T-helper 1 cell (primary cell): ENCODE measurements at regions not wholly inside any gene's neighbourhood (a gene's known extent, or its start where the extent isn't known, plus 50 kb on each side); places are given as distances from the start of the nearest gene placed in this dataset.
A peak's percentile ranks its signal among the peaks of the same experiment; 100 is the strongest.
"Not testable (repeated sequence)": the region's sequence is repeated elsewhere in the genome, so short reads cannot be mapped to it uniquely, and the experiment has no call there.

ENCODE experiments used
- DNase-seq, 5 donors: peaks; one replicate each; pipeline ENCODE4 v3.0.0-alpha.2; 2012 to 2020

- DNase-seq: not testable (repeated sequence)
Measured at GRCh38 chr9:31443630-31444457, 940.6 kb upstream of the ACO1 start.

GRCh38 chr9:31445357-31445756 is 939.1 kb upstream of the ACO1 start:
- DNase-seq: no peak

GRCh38 chr9:31445960-31446359 is 938.5 kb upstream of the ACO1 start:
- DNase-seq: no peak

- no peak for DNase-seq
Measured at GRCh38 chr9:31467075-31467474, 917.4 kb upstream of the ACO1 start.

- no peak for DNase-seq
Measured at GRCh38 chr9:31470051-31470450, 914.4 kb upstream of the ACO1 start.

- no peak for DNase-seq
Measured at GRCh38 chr9:31471010-31471409, 913.4 kb upstream of the ACO1 start.

GRCh38 chr9:31486630-31487029 is 897.8 kb upstream of the ACO1 start:
- DNase-seq: no peak

GRCh38 chr9:31490551-31491106 is 893.8 kb upstream of the ACO1 start:
- no peak for DNase-seq

GRCh38 chr9:31492229-31492628 is 892.2 kb upstream of the ACO1 start:
- no peak for DNase-seq

- no peak for DNase-seq
Measured at GRCh38 chr9:31500422-31500821, 884.0 kb upstream of the ACO1 start.

- peak in 1 of 5 donors; percentile 1 for DNase-seq
Measured at GRCh38 chr9:31519011-31519410, 865.4 kb upstream of the ACO1 start.

- DNase-seq: no peak
Measured at GRCh38 chr9:31519424-31519823, 865.0 kb upstream of the ACO1 start.

- DNase-seq: no peak
Measured at GRCh38 chr9:31519826-31520225, 864.6 kb upstream of the ACO1 start.

GRCh38 chr9:31520301-31521085 is 864.0 kb upstream of the ACO1 start:
- DNase-seq: no peak

GRCh38 chr9:31535651-31536050 is 848.8 kb upstream of the ACO1 start:
- no peak for DNase-seq

GRCh38 chr9:31536471-31536870 is 848.0 kb upstream of the ACO1 start:
- no peak for DNase-seq

GRCh38 chr9:31541721-31542281 is 842.6 kb upstream of the ACO1 start:
- DNase-seq: no peak

- peak in 3 of 5 donors; percentile 4 to 71 (median 23) for DNase-seq
Measured at GRCh38 chr9:31542384-31543055, 841.9 kb upstream of the ACO1 start.

- DNase-seq: no peak
Measured at GRCh38 chr9:31554941-31555340, 829.5 kb upstream of the ACO1 start.

- DNase-seq: no peak
Measured at GRCh38 chr9:31556667-31557463, 827.6 kb upstream of the ACO1 start.

GRCh38 chr9:31572190-31572589 is 812.3 kb upstream of the ACO1 start:
- DNase-seq: not testable (repeated sequence)

- no peak for DNase-seq
Measured at GRCh38 chr9:31573561-31573960, 810.9 kb upstream of the ACO1 start.
